CD14-positive monocyte (primary cell): ENCODE measurements at regions not wholly inside any gene's neighbourhood (a gene's known extent, or its start where the extent isn't known, plus 50 kb on each side); places are given as distances from the start of the nearest gene placed in this dataset.

Experiments used
- DNase-seq, 3 donors: peaks; one replicate each; pipeline ENCODE4 v3.0.0-alpha.2; 2011 to 2022
- H2AFZ ChIP-seq: 2 replicates; pipeline ENCODE4 v1.6.0; 2012; ENCODE audit warnings: mild to moderate bottlenecking, low read depth, low read length, inconsistent platforms; ENCODE audit not compliant: insufficient read depth, poor library complexity, severe bottlenecking
- H3K27ac ChIP-seq, 2 donors: 1 replicate in 1 of 2; 2 replicates in 1 of 2; pipeline ENCODE4 v1.5.1; 2012 to 2013; ENCODE audit warnings: low read length in 2 of 2, control low read depth in 1 of 2, inconsistent platforms in 1 of 2, low read depth in 1 of 2, mild to moderate bottlenecking in 1 of 2
- H3K27me3 ChIP-seq, 2 donors: one replicate each; pipeline versions ENCODE4 v1.6.0 to v1.6.1; 2011 to 2013; ENCODE audit warnings: low read length in 2 of 2; ENCODE audit not compliant: control insufficient read depth in 2 of 2, insufficient read depth in 2 of 2
- H3K36me3 ChIP-seq, 2 donors: replicated peaks in 1 of 2; 1 replicate in 1 of 2; 2 replicates in 1 of 2; pipeline versions ENCODE4 v1.5.1 to v1.6.1; 2012 to 2013; ENCODE audit warnings: low read length in 2 of 2, control low read depth in 1 of 2, inconsistent platforms in 1 of 2, mild to moderate bottlenecking in 1 of 2; ENCODE audit not compliant: insufficient read depth in 2 of 2, control insufficient read depth in 1 of 2
- H3K4me1 ChIP-seq, 2 donors: 1 replicate in 1 of 2; 2 replicates in 1 of 2; pipeline versions ENCODE4 v1.5.1 to v1.6.1; 2012 to 2013; ENCODE audit warnings: low read length in 2 of 2, control low read depth in 1 of 2, inconsistent platforms in 1 of 2, mild to moderate bottlenecking in 1 of 2, moderate library complexity in 1 of 2; ENCODE audit not compliant: insufficient read depth in 2 of 2, control insufficient read depth in 1 of 2
- H3K4me2 ChIP-seq: replicated peaks from 2 replicates; pipeline ENCODE3; 2012; ENCODE audit warnings: low read length, moderate library complexity, mild to moderate bottlenecking; ENCODE audit not compliant: poor library complexity, severe bottlenecking; ENCODE audit errors: extremely low read depth
- H3K4me3 ChIP-seq, 3 experiments: fragments of 200-600 bp in 1 of 3; sonication (generic) in 1 of 3; replicated peaks in 1 of 3; 1 replicate in 2 of 3; 2 replicates in 1 of 3; pipeline ENCODE4 v1.5.1; 2011 to 2013; ENCODE audit warnings: low read length in 3 of 3, mild to moderate bottlenecking in 3 of 3, control low read depth in 2 of 3, low read depth in 2 of 3, inconsistent platforms in 1 of 3, moderate library complexity in 1 of 3
- H3K79me2 ChIP-seq: 2 replicates; pipeline ENCODE4 v1.6.0; 2012; ENCODE audit warnings: mild to moderate bottlenecking, control low read depth, inconsistent platforms, low read length, moderate library complexity; ENCODE audit not compliant: insufficient read depth
- H3K9ac ChIP-seq: 2 replicates; pipeline ENCODE4 v1.6.0; 2017; ENCODE audit warnings: low read length, mild to moderate bottlenecking; ENCODE audit not compliant: insufficient read depth, poor library complexity, severe bottlenecking
- H3K9me3 ChIP-seq, 2 donors: replicated peaks in 1 of 2; 1 replicate in 1 of 2; 2 replicates in 1 of 2; pipeline versions ENCODE4 v1.5.1 to v1.6.1; 2012 to 2013; ENCODE audit warnings: low read length in 2 of 2, control low read depth in 1 of 2; ENCODE audit not compliant: control insufficient read depth in 1 of 2, insufficient read depth in 1 of 2
- H4K20me1 ChIP-seq: 2 replicates; pipeline ENCODE4 v1.6.0; 2012; ENCODE audit warnings: mild to moderate bottlenecking, low read length, control low read depth, moderate library complexity; ENCODE audit not compliant: insufficient read depth
- H3K27ac Mint-ChIP-seq, 7 donors: one replicate each; pipeline ENCODE4 v1.8.0; 2020; ENCODE audit warnings: mild to moderate bottlenecking in 7 of 7, mixed read lengths in 7 of 7, moderate library complexity in 6 of 7, inconsistent platforms in 2 of 7
- H3K27me3 Mint-ChIP-seq, 3 donors: one replicate each; pipeline ENCODE4 v1.8.0; 2021 to 2022; ENCODE audit warnings: low read depth in 3 of 3, mild to moderate bottlenecking in 3 of 3, mixed read lengths in 3 of 3, moderate library complexity in 3 of 3, inconsistent platforms in 1 of 3
- H3K36me3 Mint-ChIP-seq, 2 donors: one replicate each; pipeline ENCODE4 v1.8.0; 2020; ENCODE audit warnings: mixed read lengths in 2 of 2, inconsistent platforms in 1 of 2, mild to moderate bottlenecking in 1 of 2
- H3K4me1 Mint-ChIP-seq: one replicate; pipeline ENCODE4 v1.8.0; 2020; ENCODE audit warnings: mild to moderate bottlenecking, mixed read lengths
- H3K4me3 Mint-ChIP-seq, 2 donors: one replicate each; pipeline ENCODE4 v1.8.0; 2020; ENCODE audit warnings: mild to moderate bottlenecking in 2 of 2, mixed read lengths in 2 of 2, moderate library complexity in 1 of 2
- H3K9me3 Mint-ChIP-seq, 7 donors: one replicate each; pipeline ENCODE4 v1.8.0; 2020 to 2022; ENCODE audit warnings: mixed read lengths in 7 of 7, mild to moderate bottlenecking in 6 of 7, moderate library complexity in 6 of 7, inconsistent platforms in 2 of 7
- WGBS: methylation state at CpG from one replicate; pipeline ENCODE4 v1.1.5; 2013; ENCODE audit warnings: missing lambda C conversion rate; ENCODE audit not compliant: insufficient coverage; 5-methylcytosine and 5-hydroxymethylcytosine counted together
- intact Hi-C, 2 donors: fragments of 100-400 bp; cut with micrococcal nuclease; formaldehyde crosslinking; loops; one replicate each; pipeline versions ENCODE4 v1.15.0 to v1.15.1; 2023
- TF ChIP-seq, protein P1 (sequence below): fragments of 200-600 bp; IDR thresholded peaks from one replicate; pipeline ENCODE4 v1.8.0; 2022; ENCODE audit warnings: antibody characterized with exemption, mild to moderate bottlenecking

DNA sequence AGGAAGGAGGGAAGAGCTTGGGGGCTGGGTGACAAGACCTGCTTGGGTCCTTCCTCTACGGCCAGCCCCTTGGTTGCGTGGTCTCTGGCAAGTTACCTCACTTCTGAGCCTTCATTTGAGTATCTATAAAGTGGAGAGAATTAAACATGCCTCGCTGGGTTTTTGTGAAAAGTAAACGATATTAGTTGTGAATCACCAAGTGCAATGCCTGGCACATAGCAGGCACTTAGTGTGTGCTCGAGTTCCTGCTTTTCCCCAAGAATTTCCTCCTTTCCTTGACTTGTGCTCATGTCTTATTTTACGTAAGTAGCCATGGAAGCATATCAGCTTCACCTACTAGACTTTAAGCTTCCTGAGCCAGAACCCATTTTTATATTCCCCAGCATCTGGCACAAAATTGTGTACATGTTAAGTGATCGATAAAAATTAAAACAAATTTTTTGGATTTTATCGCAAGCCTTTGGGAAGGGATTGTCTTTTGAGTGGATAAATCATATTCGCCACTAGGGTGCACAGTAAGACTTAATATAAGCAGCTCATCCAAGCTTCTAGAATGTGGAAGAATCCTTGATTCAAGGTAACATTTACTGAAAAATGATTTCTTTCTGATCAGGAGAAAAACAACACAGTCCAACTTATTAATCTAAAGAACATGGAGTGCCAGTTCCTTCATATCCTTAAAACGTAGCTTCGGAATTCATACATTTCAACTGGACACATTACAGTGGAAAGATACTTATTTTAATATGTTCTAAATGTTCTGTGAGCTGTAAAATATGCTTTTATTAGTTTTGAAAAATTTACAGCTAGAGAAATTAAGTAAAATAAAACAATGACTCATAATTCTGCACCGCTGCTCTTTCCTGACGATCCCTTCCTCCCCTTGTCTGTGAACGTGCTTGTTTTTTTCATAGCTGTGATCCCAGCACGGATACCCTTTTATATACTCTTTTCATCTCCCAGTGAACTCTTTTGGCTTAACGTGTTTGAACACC, 62.0 kb downstream of the SLC25A47 start:
- Mint-ChIP-seq H3K4me1 (peaks cover 10% of the 10 kb centered on the region), H3K27ac (peak overlapping the region in 1 of 7 donors; percentile 60), H3K9me3 (no peaks in the 10 kb centered on the region), H3K4me3 (no peak overlapping the region), H3K27me3 (peaks cover 0 to under 1% (median 0%) of the 10 kb centered on the region in 3 donors), H3K36me3 (peaks cover 30 to 45% of the 10 kb centered on the region in 2 donors)
- Histone ChIP-seq H3K9me3 (no peaks in the 10 kb centered on the region), H2AFZ (no peak overlapping the region), H3K4me3 (no peak overlapping the region), H3K27ac (no peak overlapping the region), H3K27me3 (no peaks in the 10 kb centered on the region), H3K79me2 (peaks cover 4% of the 10 kb centered on the region), H4K20me1 (peaks cover 22% of the 10 kb centered on the region), H3K4me1 (peaks cover 3% of the 10 kb centered on the region in 2 donors), H3K36me3 (peaks cover 21 to 36% of the 10 kb centered on the region in 2 donors), H3K9ac (no peak overlapping the region), H3K4me2 (no peak overlapping the region)
- TF ChIP-seq, protein P1, sequence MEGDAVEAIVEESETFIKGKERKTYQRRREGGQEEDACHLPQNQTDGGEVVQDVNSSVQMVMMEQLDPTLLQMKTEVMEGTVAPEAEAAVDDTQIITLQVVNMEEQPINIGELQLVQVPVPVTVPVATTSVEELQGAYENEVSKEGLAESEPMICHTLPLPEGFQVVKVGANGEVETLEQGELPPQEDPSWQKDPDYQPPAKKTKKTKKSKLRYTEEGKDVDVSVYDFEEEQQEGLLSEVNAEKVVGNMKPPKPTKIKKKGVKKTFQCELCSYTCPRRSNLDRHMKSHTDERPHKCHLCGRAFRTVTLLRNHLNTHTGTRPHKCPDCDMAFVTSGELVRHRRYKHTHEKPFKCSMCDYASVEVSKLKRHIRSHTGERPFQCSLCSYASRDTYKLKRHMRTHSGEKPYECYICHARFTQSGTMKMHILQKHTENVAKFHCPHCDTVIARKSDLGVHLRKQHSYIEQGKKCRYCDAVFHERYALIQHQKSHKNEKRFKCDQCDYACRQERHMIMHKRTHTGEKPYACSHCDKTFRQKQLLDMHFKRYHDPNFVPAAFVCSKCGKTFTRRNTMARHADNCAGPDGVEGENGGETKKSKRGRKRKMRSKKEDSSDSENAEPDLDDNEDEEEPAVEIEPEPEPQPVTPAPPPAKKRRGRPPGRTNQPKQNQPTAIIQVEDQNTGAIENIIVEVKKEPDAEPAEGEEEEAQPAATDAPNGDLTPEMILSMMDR: peak; percentile 67
- DNase-seq: peak in 1 of 3 donors; percentile 38
- intact Hi-C loops: loop anchor here (1.0 to 10.0 kb wide), 2 partner anchors 55 to 160 kb away; no protein-coding TSS in a partner anchor
- 90% methylated on average over 8 of the region's 16 CpGs for WGBS

DNA sequence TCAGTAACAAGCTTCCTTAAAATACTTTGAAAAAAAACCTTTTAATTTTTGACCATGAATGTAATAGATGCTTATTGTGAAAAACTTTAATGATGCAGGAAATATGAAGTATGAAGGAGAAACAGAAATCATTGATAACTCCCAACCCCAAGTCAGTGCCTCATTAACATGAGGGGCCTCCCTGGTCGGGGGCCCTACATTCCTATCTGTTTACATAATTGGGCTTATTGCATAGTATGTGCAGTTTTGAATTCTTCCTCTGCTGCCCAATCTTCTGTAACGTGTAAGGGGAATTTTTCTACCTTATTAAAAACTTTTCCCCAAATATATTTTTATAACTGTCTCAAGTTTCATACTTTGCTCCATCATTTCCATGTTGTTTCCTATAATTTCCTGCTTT, 63.0 kb downstream of the SLC25A47 start:
- no peak for DNase-seq
- Mint-ChIP-seq H3K27me3 (peaks cover 0 to 2% (median 0%) of the 10 kb centered on the region in 3 donors), H3K36me3 (peaks cover 35 to 48% of the 10 kb centered on the region in 2 donors), H3K9me3 (no peaks in the 10 kb centered on the region), H3K4me1 (peaks cover 10% of the 10 kb centered on the region), H3K4me3 (no peak overlapping the region), H3K27ac (no peak overlapping the region)
- Histone ChIP-seq H3K9ac (no peak overlapping the region), H3K4me1 (peaks cover 3% of the 10 kb centered on the region in 2 donors), H3K27ac (no peak overlapping the region), H3K79me2 (peaks cover 4% of the 10 kb centered on the region), H3K4me3 (no peak overlapping the region), H4K20me1 (peaks cover 22% of the 10 kb centered on the region), H2AFZ (no peak overlapping the region), H3K36me3 (peaks cover 18 to 31% of the 10 kb centered on the region in 2 donors), H3K27me3 (no peaks in the 10 kb centered on the region), H3K4me2 (no peak overlapping the region), H3K9me3 (no peaks in the 10 kb centered on the region)
- intact Hi-C loops: loop anchor here (10.0 kb wide), 1 partner anchor 159 kb away; no protein-coding TSS in a partner anchor
- TF ChIP-seq, protein P1: no peak
- no CpG with 5 or more reads among the region's 2 CpGs for WGBS
